DOHH2 (cell line): ENCODE measurements at regions not wholly inside any gene's neighbourhood (a gene's known extent, or its start where the extent isn't known, plus 50 kb on each side); places are given as distances from the start of the nearest gene placed in this dataset.

Experiments used
- H3F3A ChIP-seq: fragments of 200-600 bp; sonication (generic), shearing (Covaris generic); 2 replicates; pipeline ENCODE4 v1.6.0; 2016; ENCODE audit warnings: antibody characterized with exemption, mild to moderate bottlenecking; ENCODE audit not compliant: control insufficient read depth, insufficient read depth
- H3K27ac ChIP-seq: fragments of 200-600 bp; sonication (generic); 2 replicates; pipeline ENCODE4 v1.5.1; 2014; ENCODE audit warnings: low read depth, mild to moderate bottlenecking, low read length, moderate library complexity
- H3K27me3 ChIP-seq: fragments of 200-600 bp; sonication (generic); 2 replicates; pipeline ENCODE4 v1.6.1; 2014; ENCODE audit warnings: mild to moderate bottlenecking, low read length, mixed read lengths; ENCODE audit not compliant: control insufficient read depth
- H3K36me3 ChIP-seq: fragments of 200-600 bp; sonication (generic); 2 replicates; pipeline ENCODE4 v1.6.1; 2014; ENCODE audit warnings: mild to moderate bottlenecking, low read length, moderate library complexity, mixed read lengths; ENCODE audit not compliant: control insufficient read depth
- H3K4me1 ChIP-seq: fragments of 200-600 bp; sonication (generic); 2 replicates; pipeline ENCODE4 v1.6.1; 2014; ENCODE audit warnings: mild to moderate bottlenecking, low read length, mixed read lengths; ENCODE audit not compliant: control insufficient read depth
- H3K4me2 ChIP-seq: fragments of 200-600 bp; sonication (generic); 2 replicates; pipeline ENCODE4 v1.6.0; 2014; ENCODE audit warnings: mild to moderate bottlenecking, low read length, moderate library complexity
- H3K4me3 ChIP-seq: fragments of 200-600 bp; sonication (generic); 2 replicates; pipeline ENCODE4 v1.5.1; 2014; ENCODE audit warnings: mild to moderate bottlenecking, low read length, mixed read lengths
- H3K79me2 ChIP-seq: fragments of 200-600 bp; sonication (generic); 2 replicates; pipeline ENCODE4 v1.6.1; 2014; ENCODE audit warnings: mild to moderate bottlenecking, low read length, mixed read lengths; ENCODE audit not compliant: control insufficient read depth
- H3K9me2 ChIP-seq: fragments of 200-600 bp; sonication (generic); replicated peaks from 2 replicates; pipeline ENCODE4 v1.6.1; 2014; ENCODE audit warnings: mild to moderate bottlenecking, low read length, mixed read lengths; ENCODE audit not compliant: control insufficient read depth
- H3K9me3 ChIP-seq: fragments of 200-600 bp; sonication (generic); 2 replicates; pipeline ENCODE4 v1.6.1; 2014; ENCODE audit warnings: antibody characterized with exemption, low read length, mixed read lengths; ENCODE audit not compliant: control insufficient read depth, insufficient read depth
- H4K20me1 ChIP-seq: fragments of 200-600 bp; sonication (generic); 2 replicates; pipeline ENCODE4 v1.6.0; 2014; ENCODE audit warnings: low read depth, mild to moderate bottlenecking, antibody characterized with exemption, low read length, moderate library complexity; ENCODE audit not compliant: control insufficient read depth, insufficient read depth
- EZH2phosphoT487 ChIP-seq: fragments of 200-600 bp; sonication (generic); IDR thresholded peaks from 2 replicates; pipeline ENCODE4 v1.6.1; 2017; ENCODE audit warnings: borderline replicate concordance, mild to moderate bottlenecking, antibody characterized with exemption, low read length, moderate library complexity, mixed read lengths
- TF ChIP-seq, protein P1 (sequence below): fragments of 200-600 bp; sonication (generic); IDR thresholded peaks from one replicate; pipeline ENCODE4 v1.5.1; 2014; ENCODE audit warnings: antibody characterized with exemption, mild to moderate bottlenecking, low read depth, low read length; ENCODE audit not compliant: poor library complexity, severe bottlenecking

DNA sequence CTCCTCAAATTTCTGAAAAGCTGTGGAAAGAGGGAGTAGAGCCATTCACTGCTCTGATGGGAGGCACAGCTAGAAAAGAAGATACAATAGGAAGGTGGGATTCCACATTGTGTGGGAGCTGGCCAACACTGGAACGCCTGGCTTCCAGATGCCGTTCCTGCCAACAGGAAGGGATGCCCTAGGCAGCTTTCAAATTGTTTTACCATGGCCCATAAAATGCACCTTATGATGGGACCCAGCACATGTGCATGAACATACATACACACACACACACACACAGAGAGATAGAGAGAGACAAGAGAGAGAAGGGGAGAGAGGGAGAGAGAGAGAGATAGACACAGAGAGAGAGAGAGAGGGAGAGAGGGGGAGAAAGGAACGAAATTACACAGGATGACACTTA, 86.1 kb upstream of the BZW1 start:
- H3K27ac ChIP-seq = no peak overlapping the region
- no peaks in the 10 kb centered on the region for H4K20me1 ChIP-seq
- H3K27me3 ChIP-seq = peaks cover 56% of the 10 kb centered on the region
- no peaks in the 10 kb centered on the region for H3K9me2 ChIP-seq
- no peaks in the 10 kb centered on the region for H3K79me2 ChIP-seq
- no peak overlapping the region for H3K4me3 ChIP-seq
- no peak overlapping the region for H3K4me2 ChIP-seq
- TF ChIP-seq EZH2phosphoT487 = no peak
- TF ChIP-seq, protein P1, sequence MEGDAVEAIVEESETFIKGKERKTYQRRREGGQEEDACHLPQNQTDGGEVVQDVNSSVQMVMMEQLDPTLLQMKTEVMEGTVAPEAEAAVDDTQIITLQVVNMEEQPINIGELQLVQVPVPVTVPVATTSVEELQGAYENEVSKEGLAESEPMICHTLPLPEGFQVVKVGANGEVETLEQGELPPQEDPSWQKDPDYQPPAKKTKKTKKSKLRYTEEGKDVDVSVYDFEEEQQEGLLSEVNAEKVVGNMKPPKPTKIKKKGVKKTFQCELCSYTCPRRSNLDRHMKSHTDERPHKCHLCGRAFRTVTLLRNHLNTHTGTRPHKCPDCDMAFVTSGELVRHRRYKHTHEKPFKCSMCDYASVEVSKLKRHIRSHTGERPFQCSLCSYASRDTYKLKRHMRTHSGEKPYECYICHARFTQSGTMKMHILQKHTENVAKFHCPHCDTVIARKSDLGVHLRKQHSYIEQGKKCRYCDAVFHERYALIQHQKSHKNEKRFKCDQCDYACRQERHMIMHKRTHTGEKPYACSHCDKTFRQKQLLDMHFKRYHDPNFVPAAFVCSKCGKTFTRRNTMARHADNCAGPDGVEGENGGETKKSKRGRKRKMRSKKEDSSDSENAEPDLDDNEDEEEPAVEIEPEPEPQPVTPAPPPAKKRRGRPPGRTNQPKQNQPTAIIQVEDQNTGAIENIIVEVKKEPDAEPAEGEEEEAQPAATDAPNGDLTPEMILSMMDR = no peak
- H3F3A ChIP-seq = no peaks in the 10 kb centered on the region
- no peaks in the 10 kb centered on the region for H3K9me3 ChIP-seq
- H3K36me3 ChIP-seq = no peaks in the 10 kb centered on the region
- no peaks in the 10 kb centered on the region for H3K4me1 ChIP-seq

DNA sequence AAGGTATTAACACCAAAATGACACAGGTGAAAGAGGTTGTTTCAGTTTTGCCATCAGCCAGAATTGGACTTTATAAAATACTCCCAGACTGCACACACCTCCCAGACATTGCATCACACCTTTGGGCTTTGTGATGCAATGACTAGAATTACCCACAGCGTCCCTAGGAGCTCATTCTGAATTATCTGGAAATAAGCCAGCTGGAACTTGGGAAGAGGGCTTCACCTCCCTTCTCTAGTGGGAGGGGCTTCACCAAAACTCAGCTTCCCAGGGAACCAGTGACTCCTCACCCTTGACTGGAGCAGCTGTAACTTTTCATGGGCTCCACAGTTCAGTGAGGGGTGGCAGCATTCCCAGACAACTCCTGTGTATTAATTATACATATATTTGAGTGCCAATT, 83.1 kb upstream of the BZW1 start:
- TF ChIP-seq, protein P1 = no peak
- TF ChIP-seq EZH2phosphoT487 = no peak
- Histone ChIP-seq H3F3A (no peaks in the 10 kb centered on the region), H3K9me3 (no peaks in the 10 kb centered on the region), H3K4me2 (no peak overlapping the region), H3K27me3 (peaks cover 61% of the 10 kb centered on the region), H3K4me1 (no peaks in the 10 kb centered on the region), H3K79me2 (no peaks in the 10 kb centered on the region), H3K9me2 (no peaks in the 10 kb centered on the region), H3K27ac (no peak overlapping the region), H3K4me3 (no peak overlapping the region), H3K36me3 (no peaks in the 10 kb centered on the region), H4K20me1 (no peaks in the 10 kb centered on the region)

DNA sequence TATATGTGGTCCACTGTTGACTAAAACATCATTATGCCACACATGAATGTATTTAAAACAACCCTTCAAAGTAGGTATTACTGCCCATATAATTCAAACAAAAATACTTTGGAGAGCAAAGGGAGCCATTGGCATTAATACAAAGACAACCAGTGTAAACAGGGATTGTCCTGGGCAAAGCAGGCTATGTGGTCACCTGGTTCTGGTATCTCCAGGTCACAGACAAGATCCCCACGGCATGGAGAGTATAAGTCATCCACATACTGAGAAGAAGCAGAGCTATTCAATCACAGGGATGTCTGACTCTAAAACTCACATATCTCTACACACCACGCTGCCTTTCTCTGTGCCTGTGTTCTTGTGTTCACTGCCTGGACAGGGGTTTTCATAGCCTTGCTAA, 81.4 kb upstream of the BZW1 start:
- TF ChIP-seq, protein P1 = no peak
- no peak for TF ChIP-seq EZH2phosphoT487

DNA sequence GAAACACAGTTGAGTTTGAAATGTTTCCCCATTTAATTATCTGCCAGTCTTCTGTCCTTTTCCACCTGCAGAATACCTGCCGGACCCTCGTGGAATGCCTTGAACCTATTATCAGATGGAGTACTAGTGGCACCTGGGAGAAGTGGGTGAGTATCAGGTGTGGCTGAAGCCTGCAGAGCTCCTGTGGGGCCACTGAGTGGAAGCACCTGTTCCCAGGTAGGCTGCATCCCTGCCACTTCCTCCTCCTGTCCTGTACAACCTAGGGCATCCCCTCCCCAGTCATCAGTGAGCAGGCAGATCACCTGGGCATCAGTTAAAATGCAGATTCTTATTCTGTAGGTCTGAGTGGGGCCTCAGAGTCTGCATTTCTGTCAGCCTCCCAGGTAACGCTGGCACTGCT, 80.8 kb upstream of the BZW1 start:
- Histone ChIP-seq H3K79me2 (no peaks in the 10 kb centered on the region), H3K9me2 (no peaks in the 10 kb centered on the region), H3K27me3 (peaks cover 43% of the 10 kb centered on the region), H3K4me3 (no peak overlapping the region), H3K36me3 (no peaks in the 10 kb centered on the region), H3F3A (no peaks in the 10 kb centered on the region), H3K9me3 (no peaks in the 10 kb centered on the region), H3K4me1 (no peaks in the 10 kb centered on the region), H3K4me2 (no peak overlapping the region), H4K20me1 (no peaks in the 10 kb centered on the region), H3K27ac (no peak overlapping the region)
- no peak for TF ChIP-seq EZH2phosphoT487
- TF ChIP-seq, protein P1 = no peak

More for the DNA sequence above, 81.4 kb upstream of the BZW1 start:
- Histone ChIP-seq H3F3A (no peaks in the 10 kb centered on the region), H3K9me2 (no peaks in the 10 kb centered on the region), H3K79me2 (no peaks in the 10 kb centered on the region), H3K9me3 (no peaks in the 10 kb centered on the region), H3K27me3 (peaks cover 48% of the 10 kb centered on the region), H3K27ac (no peak overlapping the region), H3K36me3 (no peaks in the 10 kb centered on the region), H4K20me1 (no peaks in the 10 kb centered on the region), H3K4me1 (no peaks in the 10 kb centered on the region), H3K4me2 (no peak overlapping the region), H3K4me3 (no peak overlapping the region)
